GM10266 (cell line): ENCODE measurements at regions not wholly inside any gene's neighbourhood (a gene's known extent, or its start where the extent isn't known, plus 50 kb on each side); places are given as distances from the start of the nearest gene placed in this dataset.

Experiments used
- DNase-seq: peaks from one replicate; pipeline ENCODE4 v3.0.0; 2012; ENCODE audit errors: extremely low spot score
- TF ChIP-seq, protein P1 (sequence below): IDR thresholded peaks from 2 replicates; pipeline ENCODE4 v1.5.1; 2012; ENCODE audit warnings: mild to moderate bottlenecking, low read depth; ENCODE audit not compliant: control insufficient read depth, insufficient read depth; ENCODE audit errors: missing control alignments

DNA sequence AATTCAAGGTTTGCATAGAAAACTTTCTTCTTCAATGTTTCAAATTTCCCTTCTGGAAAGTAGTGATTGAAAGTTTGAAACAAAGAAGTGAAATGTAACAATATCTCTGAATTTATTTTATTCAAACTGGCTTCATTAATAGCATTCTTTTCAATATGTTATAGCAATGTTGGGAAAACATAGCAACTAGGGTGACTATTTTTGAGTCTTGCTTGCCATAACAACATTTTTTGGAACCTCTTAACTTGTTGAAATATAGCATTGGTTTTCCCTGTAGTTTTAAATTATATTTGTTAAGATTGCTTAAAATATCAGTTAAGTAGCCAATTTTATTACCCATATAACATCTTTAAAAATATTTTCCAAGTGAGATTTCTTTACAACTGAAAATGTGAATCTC lies 141.7 kb upstream of the OSR1 start:
- no peak for DNase-seq
- TF ChIP-seq, protein P1, sequence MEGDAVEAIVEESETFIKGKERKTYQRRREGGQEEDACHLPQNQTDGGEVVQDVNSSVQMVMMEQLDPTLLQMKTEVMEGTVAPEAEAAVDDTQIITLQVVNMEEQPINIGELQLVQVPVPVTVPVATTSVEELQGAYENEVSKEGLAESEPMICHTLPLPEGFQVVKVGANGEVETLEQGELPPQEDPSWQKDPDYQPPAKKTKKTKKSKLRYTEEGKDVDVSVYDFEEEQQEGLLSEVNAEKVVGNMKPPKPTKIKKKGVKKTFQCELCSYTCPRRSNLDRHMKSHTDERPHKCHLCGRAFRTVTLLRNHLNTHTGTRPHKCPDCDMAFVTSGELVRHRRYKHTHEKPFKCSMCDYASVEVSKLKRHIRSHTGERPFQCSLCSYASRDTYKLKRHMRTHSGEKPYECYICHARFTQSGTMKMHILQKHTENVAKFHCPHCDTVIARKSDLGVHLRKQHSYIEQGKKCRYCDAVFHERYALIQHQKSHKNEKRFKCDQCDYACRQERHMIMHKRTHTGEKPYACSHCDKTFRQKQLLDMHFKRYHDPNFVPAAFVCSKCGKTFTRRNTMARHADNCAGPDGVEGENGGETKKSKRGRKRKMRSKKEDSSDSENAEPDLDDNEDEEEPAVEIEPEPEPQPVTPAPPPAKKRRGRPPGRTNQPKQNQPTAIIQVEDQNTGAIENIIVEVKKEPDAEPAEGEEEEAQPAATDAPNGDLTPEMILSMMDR: no peak

DNA sequence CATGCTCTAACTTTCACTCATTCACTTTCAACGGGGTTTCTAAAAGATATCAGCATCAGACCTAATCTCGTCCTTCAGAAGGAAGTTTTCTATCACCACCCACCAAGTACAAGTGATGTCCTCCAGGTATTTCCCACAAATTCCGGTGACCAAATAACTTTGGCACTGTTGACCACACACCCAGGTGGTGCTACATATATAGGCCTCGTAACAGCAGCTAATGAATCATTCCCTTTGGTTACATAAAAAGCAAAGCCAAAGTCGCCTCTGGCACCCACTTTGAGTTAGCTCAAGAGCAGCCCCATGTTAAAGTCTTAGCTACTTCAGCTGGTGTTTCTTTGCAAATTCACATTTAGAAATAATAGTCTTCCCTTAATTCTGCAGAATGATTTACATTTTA lies 138.2 kb upstream of the OSR1 start:
- TF ChIP-seq, protein P1: no peak
- no peak for DNase-seq

DNA sequence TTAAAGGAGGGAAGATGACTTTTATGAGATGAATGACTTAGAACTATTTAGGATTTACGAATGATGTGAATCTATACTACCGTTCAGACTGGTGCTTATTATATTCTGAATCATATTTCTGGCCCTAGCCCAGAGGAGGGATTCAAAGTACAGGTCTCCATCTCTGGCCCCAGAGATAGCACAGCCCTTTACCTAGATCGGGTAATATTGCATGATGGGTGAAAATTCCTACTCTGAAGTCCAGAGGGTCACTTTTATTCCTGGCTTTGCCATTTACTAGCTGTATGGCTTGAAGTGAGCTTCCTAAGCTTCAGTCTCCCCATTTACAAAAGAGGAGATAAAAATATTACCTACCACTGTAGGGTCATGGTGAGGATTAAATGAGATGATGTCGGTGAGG lies 135.8 kb upstream of the OSR1 start:
- TF ChIP-seq, protein P1: no peak
- DNase-seq: no peak

- TF ChIP-seq, protein P1: no peak
- DNase-seq: no peak
These were observed 133.4 kb upstream of the OSR1 start for GRCh38 chr2:19491796-19492195.

DNA sequence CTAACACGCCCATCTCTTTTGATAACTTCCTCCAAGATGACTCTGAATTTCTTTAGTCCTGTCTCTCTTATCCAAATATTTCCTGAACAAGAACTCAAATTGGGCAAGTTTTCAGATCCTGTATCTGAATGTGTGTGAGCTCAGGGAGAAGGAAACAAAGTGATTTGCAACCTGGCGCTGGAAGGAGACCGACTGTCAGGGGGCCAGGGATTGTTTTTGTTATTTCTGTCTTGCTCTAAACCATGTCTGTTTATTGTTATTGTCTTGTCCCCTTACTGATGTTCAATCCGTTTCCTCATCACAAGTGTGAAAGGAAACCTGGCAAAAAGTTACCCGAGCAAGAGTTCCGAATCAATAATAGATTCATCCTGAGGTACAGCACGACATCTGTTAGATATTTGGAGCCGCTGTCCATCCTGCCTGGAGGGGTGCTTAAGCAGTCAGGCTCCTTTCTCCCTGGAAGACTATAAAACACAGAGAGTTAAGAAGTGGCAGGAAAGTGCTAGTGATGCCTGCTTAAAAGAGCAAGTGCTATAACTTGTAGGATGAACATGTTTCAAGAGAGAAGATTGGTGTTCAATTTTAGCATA lies 132.5 kb upstream of the OSR1 start:
- DNase-seq: no peak
- TF ChIP-seq, protein P1: no peak

- no peak for DNase-seq
- TF ChIP-seq, protein P1: no peak
These were observed 129.7 kb upstream of the OSR1 start for GRCh38 chr2:19488009-19488691.

DNA sequence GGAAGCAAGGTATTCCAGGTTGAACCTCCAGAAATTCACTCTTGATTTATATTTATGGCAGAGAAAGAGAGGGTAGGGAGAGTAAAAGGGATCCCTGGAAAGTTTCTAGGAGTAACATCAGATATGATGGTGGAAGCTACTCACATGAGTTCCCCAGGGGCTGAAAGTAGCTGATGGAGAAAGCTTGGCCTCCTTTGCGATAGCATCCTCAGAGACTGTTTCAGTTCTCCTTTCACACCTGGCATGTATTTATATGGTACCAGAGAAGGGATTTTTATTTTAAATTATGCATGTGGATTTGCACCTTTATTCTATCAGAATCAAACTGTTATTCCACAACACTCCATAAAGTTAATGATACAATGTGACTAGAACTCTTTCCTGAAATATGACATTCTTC lies 126.3 kb upstream of the OSR1 start:
- DNase-seq: no peak
- TF ChIP-seq, protein P1: no peak
